ENCODE measurements at regions not wholly inside any gene's neighbourhood (a gene's known extent, or its start where the extent isn't known, plus 50 kb on each side); places are given as distances from the start of the nearest gene placed in this dataset.

DNA sequence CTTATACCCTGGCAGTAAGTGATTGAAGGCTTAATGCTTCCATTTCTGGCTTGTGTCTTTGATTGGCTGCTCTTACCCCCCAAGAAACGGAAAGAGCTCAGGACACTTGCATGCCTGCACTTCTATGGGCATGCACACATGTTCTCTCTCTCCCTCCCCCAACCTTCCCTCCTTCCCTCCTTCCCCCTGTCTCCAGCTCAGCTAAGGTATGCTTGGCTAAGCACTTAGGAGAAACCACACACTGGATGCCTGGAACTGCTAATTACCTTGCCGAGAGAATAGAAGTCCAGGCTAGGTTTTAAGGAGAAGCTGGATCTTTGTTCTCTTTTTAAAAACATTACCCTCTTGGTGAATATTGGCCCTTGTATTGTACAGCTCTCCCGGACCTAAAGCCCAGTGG, 1072.8 kb upstream of the TMEM132C start:
- no peak for TF ChIP-seq POLR2A (IDR thresholded peaks at IDR 0.05)
- TF ChIP-seq, protein P1, sequence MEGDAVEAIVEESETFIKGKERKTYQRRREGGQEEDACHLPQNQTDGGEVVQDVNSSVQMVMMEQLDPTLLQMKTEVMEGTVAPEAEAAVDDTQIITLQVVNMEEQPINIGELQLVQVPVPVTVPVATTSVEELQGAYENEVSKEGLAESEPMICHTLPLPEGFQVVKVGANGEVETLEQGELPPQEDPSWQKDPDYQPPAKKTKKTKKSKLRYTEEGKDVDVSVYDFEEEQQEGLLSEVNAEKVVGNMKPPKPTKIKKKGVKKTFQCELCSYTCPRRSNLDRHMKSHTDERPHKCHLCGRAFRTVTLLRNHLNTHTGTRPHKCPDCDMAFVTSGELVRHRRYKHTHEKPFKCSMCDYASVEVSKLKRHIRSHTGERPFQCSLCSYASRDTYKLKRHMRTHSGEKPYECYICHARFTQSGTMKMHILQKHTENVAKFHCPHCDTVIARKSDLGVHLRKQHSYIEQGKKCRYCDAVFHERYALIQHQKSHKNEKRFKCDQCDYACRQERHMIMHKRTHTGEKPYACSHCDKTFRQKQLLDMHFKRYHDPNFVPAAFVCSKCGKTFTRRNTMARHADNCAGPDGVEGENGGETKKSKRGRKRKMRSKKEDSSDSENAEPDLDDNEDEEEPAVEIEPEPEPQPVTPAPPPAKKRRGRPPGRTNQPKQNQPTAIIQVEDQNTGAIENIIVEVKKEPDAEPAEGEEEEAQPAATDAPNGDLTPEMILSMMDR (IDR thresholded peaks at IDR 0.05): no peak
